Body of pancreas (tissue), 4 donors: ENCODE measurements at regions not wholly inside any gene's neighbourhood (a gene's known extent, or its start where the extent isn't known, plus 50 kb on each side); places are given as distances from the start of the nearest gene placed in this dataset.

ENCODE experiments used
- CTCF ChIP-seq, 7 experiments: fragments of 450-650 bp in 4 of 7; fragments of 200-600 bp in 3 of 7; sonication (generic) in 3 of 7; IDR thresholded peaks; one replicate each; pipeline ENCODE4 v1.5.1; 2016 to 2019; ENCODE audit warnings: antibody characterized with exemption in 7 of 7
- POLR2A ChIP-seq, 3 donors: fragments of 450-650 bp; IDR thresholded peaks; one replicate each; pipeline ENCODE4 v1.6.1; 2016; ENCODE audit warnings: antibody characterized with exemption in 3 of 3, mild to moderate bottlenecking in 2 of 3

DNA sequence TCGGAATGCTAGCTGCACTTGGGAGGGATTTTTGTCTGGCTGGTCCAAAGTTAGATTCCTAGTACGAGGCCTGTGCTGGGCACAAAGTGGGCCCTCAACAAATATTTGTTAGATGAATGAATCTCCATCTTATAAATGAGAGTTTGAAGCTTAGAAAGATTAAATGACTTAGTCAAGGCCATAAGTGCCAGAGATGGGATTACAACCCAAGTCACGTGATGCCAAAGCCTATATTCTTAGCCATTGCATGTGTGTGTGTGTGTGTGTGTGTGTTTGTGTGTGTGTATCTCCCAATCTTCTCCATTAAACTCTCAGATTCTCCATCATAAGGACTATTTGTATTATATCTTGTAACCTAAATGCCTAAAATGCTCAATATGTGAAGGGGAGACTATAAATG, 130.8 kb upstream of the MAP1B start:
- TF ChIP-seq CTCF (IDR thresholded peaks at IDR 0.05) (no peak), POLR2A (IDR thresholded peaks at IDR 0.05) (no peak)
